Ascending aorta (tissue), 2 donors: ENCODE measurements at regions not wholly inside any gene's neighbourhood (a gene's known extent, or its start where the extent isn't known, plus 50 kb on each side); places are given as distances from the start of the nearest gene placed in this dataset.

Source experiments
- DNase-seq, 2 donors: peaks; one replicate each; pipeline ENCODE4 v3.0.0-alpha.2; 2019; ENCODE audit warnings: low spot score in 2 of 2
- H3K27ac ChIP-seq, 2 donors: fragments of 200-600 bp; sonication (generic); one replicate each; pipeline ENCODE4 v1.5.1; 2016 to 2017; ENCODE audit warnings: mild to moderate bottlenecking in 1 of 2
- H3K27me3 ChIP-seq: fragments of 200-600 bp; sonication (generic); one replicate; pipeline ENCODE4 v1.5.1; 2017
- H3K36me3 ChIP-seq, 2 donors: fragments of 200-600 bp; sonication (generic); one replicate each; pipeline ENCODE4 v1.5.1; 2016
- H3K4me1 ChIP-seq, 2 donors: fragments of 200-600 bp; sonication (generic); one replicate each; pipeline ENCODE4 v1.5.1; 2016 to 2017; ENCODE audit warnings: mild to moderate bottlenecking in 1 of 2
- H3K4me3 ChIP-seq, 2 donors: fragments of 200-600 bp; sonication (generic); one replicate each; pipeline ENCODE4 v1.5.1; 2016 to 2017; ENCODE audit warnings: mild to moderate bottlenecking in 1 of 2
- H3K9me3 ChIP-seq, 2 donors: fragments of 200-600 bp; sonication (generic); one replicate each; pipeline ENCODE4 v1.5.1; 2016
- CTCF ChIP-seq, 3 experiments: fragments of 200-600 bp in 2 of 3; fragments of 450-650 bp in 1 of 3; sonication (generic) in 2 of 3; IDR thresholded peaks; one replicate each; pipeline ENCODE4 v1.5.1; 2016 to 2019; ENCODE audit warnings: antibody characterized with exemption in 3 of 3, mild to moderate bottlenecking in 1 of 3, moderate library complexity in 1 of 3
- intact Hi-C: fragments of 100-400 bp; cut with DNase I; formaldehyde crosslinking; loops from one replicate; pipeline ENCODE4 v1.15.1; 2023

- TF ChIP-seq CTCF (IDR thresholded peaks at IDR 0.05), result no peak
- DNase-seq, result no peak
- H3K27ac ChIP-seq, result no peak overlapping the region
- peaks cover 0 to 19% of the 10 kb centered on the region in 2 donors for H3K4me1 ChIP-seq
- no peaks in the 10 kb centered on the region for H3K36me3 ChIP-seq
- H3K27me3 ChIP-seq, result no peaks in the 10 kb centered on the region
- intact Hi-C loops, result no loop called here
- H3K4me3 ChIP-seq, result no peak overlapping the region
- no peaks in the 10 kb centered on the region for H3K9me3 ChIP-seq
These were observed 405.3 kb downstream of the MAFB start for GRCh38 chr20:40283689-40284088.

GRCh38 chr20:40282941-40283340 lies 406.1 kb downstream of the MAFB start:
- Histone ChIP-seq H3K27ac (no peak overlapping the region), H3K36me3 (no peaks in the 10 kb centered on the region), H3K4me3 (no peak overlapping the region), H3K9me3 (no peaks in the 10 kb centered on the region), H3K4me1 (peaks cover 0 to 21% of the 10 kb centered on the region in 2 donors), H3K27me3 (no peaks in the 10 kb centered on the region)
- DNase-seq, result no peak
- intact Hi-C loops, result no loop called here
- no peak for TF ChIP-seq CTCF (IDR thresholded peaks at IDR 0.05)

- Histone ChIP-seq H3K27me3 (no peaks in the 10 kb centered on the region), H3K27ac (no peak overlapping the region), H3K9me3 (no peaks in the 10 kb centered on the region), H3K4me3 (no peak overlapping the region), H3K4me1 (peaks cover 0 to 23% of the 10 kb centered on the region in 2 donors), H3K36me3 (no peaks in the 10 kb centered on the region)
- DNase-seq, result no peak
- intact Hi-C loops, result no loop called here
- no peak for TF ChIP-seq CTCF (IDR thresholded peaks at IDR 0.05)
These were observed 406.5 kb downstream of the MAFB start for GRCh38 chr20:40282541-40282940.

GRCh38 chr20:40280616-40281015 lies 408.4 kb downstream of the MAFB start:
- Histone ChIP-seq H3K9me3 (no peaks in the 10 kb centered on the region), H3K36me3 (no peaks in the 10 kb centered on the region), H3K27me3 (no peaks in the 10 kb centered on the region), H3K4me3 (no peak overlapping the region), H3K4me1 (peaks cover 0 to 13% of the 10 kb centered on the region in 2 donors), H3K27ac (no peak overlapping the region)
- no peak for DNase-seq
- intact Hi-C loops, result no loop called here
- TF ChIP-seq CTCF (IDR thresholded peaks at IDR 0.05), result no peak

GRCh38 chr20:40279390-40279789 lies 409.6 kb downstream of the MAFB start:
- Histone ChIP-seq H3K4me1 (peaks cover 0 to 13% of the 10 kb centered on the region in 2 donors), H3K27ac (no peak overlapping the region), H3K27me3 (no peaks in the 10 kb centered on the region), H3K4me3 (no peak overlapping the region), H3K9me3 (no peaks in the 10 kb centered on the region), H3K36me3 (no peaks in the 10 kb centered on the region)
- intact Hi-C loops, result no loop called here
- no peak for TF ChIP-seq CTCF (IDR thresholded peaks at IDR 0.05)
- no peak for DNase-seq

- H3K27ac ChIP-seq, result no peak overlapping the region
- H3K9me3 ChIP-seq, result no peaks in the 10 kb centered on the region
- H3K36me3 ChIP-seq, result no peaks in the 10 kb centered on the region
- TF ChIP-seq CTCF (IDR thresholded peaks at IDR 0.05), result no peak
- DNase-seq, result no peak
- intact Hi-C loops, result no loop called here
- H3K4me1 ChIP-seq, result peaks cover 0 to 13% of the 10 kb centered on the region in 2 donors
- no peak overlapping the region for H3K4me3 ChIP-seq
- H3K27me3 ChIP-seq, result no peaks in the 10 kb centered on the region
These were observed 410.4 kb downstream of the MAFB start for GRCh38 chr20:40278673-40279072.
